OCI-LY1 (cell line): ENCODE measurements at regions not wholly inside any gene's neighbourhood (a gene's known extent, or its start where the extent isn't known, plus 50 kb on each side); places are given as distances from the start of the nearest gene placed in this dataset.

Experiments used
- H2AFZ ChIP-seq: fragments of 200-600 bp; sonication (generic), shearing (Covaris generic); 2 replicates; pipeline ENCODE4 v1.6.0; 2014; ENCODE audit warnings: antibody characterized with exemption, mild to moderate bottlenecking, low read length
- H3F3A ChIP-seq: fragments of 200-600 bp; sonication (generic), shearing (Covaris generic); 2 replicates; pipeline ENCODE4 v1.6.0; 2014; ENCODE audit warnings: mild to moderate bottlenecking, antibody characterized with exemption, low read length, moderate library complexity; ENCODE audit not compliant: insufficient read depth
- H3K27ac ChIP-seq: fragments of 200-600 bp; sonication (generic); 2 replicates; pipeline ENCODE4 v1.5.1; 2014; ENCODE audit warnings: low read length, mixed run types, mild to moderate bottlenecking, low read depth; ENCODE audit not compliant: poor library complexity, severe bottlenecking
- H3K27me3 ChIP-seq: fragments of 200-600 bp; sonication (generic); 2 replicates; pipeline ENCODE4 v1.6.0; 2014; ENCODE audit warnings: antibody characterized with exemption, mild to moderate bottlenecking, low read length, moderate library complexity; ENCODE audit not compliant: insufficient read depth
- H3K36me3 ChIP-seq: fragments of 200-600 bp; sonication (generic); 2 replicates; pipeline ENCODE4 v1.6.1; 2014; ENCODE audit warnings: mild to moderate bottlenecking, antibody characterized with exemption, low read length, moderate library complexity, mixed read lengths; ENCODE audit not compliant: insufficient read depth
- H3K4me1 ChIP-seq: fragments of 200-600 bp; sonication (generic); 2 replicates; pipeline ENCODE4 v1.5.1; 2014; ENCODE audit warnings: mild to moderate bottlenecking, low read length, moderate library complexity; ENCODE audit not compliant: insufficient read depth, severe bottlenecking
- H3K4me2 ChIP-seq: fragments of 200-600 bp; sonication (generic), shearing (Covaris generic); 2 replicates; pipeline ENCODE4 v1.6.1; 2014; ENCODE audit warnings: low read length
- H3K4me3 ChIP-seq: fragments of 200-600 bp; sonication (generic); 2 replicates; pipeline ENCODE4 v1.5.1; 2014; ENCODE audit warnings: low read length, low read depth, mild to moderate bottlenecking, mixed read lengths; ENCODE audit not compliant: poor library complexity, severe bottlenecking
- H3K79me2 ChIP-seq: fragments of 200-600 bp; shearing (Covaris generic); 2 replicates; pipeline ENCODE4 v1.6.1; 2016; ENCODE audit warnings: mixed run types, low read length, mixed read lengths; ENCODE audit not compliant: insufficient read depth
- H3K9ac ChIP-seq: fragments of 200-600 bp; sonication (generic), shearing (Covaris generic); 2 replicates; pipeline ENCODE4 v1.6.1; 2014; ENCODE audit warnings: mild to moderate bottlenecking, low read length, mixed read lengths
- H3K9me2 ChIP-seq: fragments of 200-600 bp; sonication (generic), shearing (Covaris generic); 2 replicates; pipeline ENCODE4 v1.6.1; 2014; ENCODE audit warnings: low read depth, mild to moderate bottlenecking, low read length, mixed read lengths
- H3K9me3 ChIP-seq: fragments of 200-600 bp; shearing (Covaris generic); 2 replicates; pipeline ENCODE4 v1.6.1; 2014; ENCODE audit warnings: low read length, mixed read lengths
- H4K20me1 ChIP-seq: fragments of 200-600 bp; sonication (generic), shearing (Covaris generic); 2 replicates; pipeline ENCODE4 v1.6.0; 2016; ENCODE audit warnings: mild to moderate bottlenecking, low read length; ENCODE audit not compliant: insufficient read depth
- EZH2 ChIP-seq: fragments of 200-600 bp; sonication (generic), shearing (Covaris generic); IDR thresholded peaks from 2 replicates; pipeline ENCODE4 v1.8.0; 2017; ENCODE audit warnings: borderline replicate concordance, mixed run types, mild to moderate bottlenecking, antibody characterized with exemption, low read length, moderate library complexity, mixed read lengths
- TF ChIP-seq, protein P1 (sequence below): fragments of 200-600 bp; sonication (generic), shearing (Covaris generic); IDR thresholded peaks from 2 replicates; pipeline ENCODE4 v1.5.1; 2017; ENCODE audit warnings: mild to moderate bottlenecking, antibody characterized with exemption, low read length, moderate library complexity, mixed read lengths

DNA sequence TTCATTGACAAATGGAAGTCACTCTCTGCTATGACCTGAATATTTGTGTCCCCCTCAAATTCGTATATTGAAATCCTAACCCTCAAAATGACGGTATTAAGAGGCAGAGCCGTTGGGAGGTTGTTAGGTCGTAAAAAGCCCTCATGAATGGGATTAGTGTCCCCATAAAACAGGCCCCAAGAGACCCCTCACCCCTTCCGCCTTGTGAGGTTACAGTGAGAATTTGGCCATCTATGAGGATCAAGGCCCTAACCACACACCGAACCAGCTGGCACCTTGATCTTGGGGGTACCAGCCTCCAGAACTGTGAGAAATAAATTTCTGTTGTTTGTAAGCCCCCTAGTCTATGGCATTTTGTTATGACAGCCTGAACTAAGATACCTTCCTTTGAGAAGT is 52.5 kb upstream of the SLC22A16 start:
- no peaks in the 10 kb centered on the region for H4K20me1 ChIP-seq
- no peaks in the 10 kb centered on the region for H3K9me3 ChIP-seq
- H3K4me2 ChIP-seq = no peak overlapping the region
- no peaks in the 10 kb centered on the region; the same call in 1 of the 2 replicates for H3K27me3 ChIP-seq
- TF ChIP-seq, protein P1, sequence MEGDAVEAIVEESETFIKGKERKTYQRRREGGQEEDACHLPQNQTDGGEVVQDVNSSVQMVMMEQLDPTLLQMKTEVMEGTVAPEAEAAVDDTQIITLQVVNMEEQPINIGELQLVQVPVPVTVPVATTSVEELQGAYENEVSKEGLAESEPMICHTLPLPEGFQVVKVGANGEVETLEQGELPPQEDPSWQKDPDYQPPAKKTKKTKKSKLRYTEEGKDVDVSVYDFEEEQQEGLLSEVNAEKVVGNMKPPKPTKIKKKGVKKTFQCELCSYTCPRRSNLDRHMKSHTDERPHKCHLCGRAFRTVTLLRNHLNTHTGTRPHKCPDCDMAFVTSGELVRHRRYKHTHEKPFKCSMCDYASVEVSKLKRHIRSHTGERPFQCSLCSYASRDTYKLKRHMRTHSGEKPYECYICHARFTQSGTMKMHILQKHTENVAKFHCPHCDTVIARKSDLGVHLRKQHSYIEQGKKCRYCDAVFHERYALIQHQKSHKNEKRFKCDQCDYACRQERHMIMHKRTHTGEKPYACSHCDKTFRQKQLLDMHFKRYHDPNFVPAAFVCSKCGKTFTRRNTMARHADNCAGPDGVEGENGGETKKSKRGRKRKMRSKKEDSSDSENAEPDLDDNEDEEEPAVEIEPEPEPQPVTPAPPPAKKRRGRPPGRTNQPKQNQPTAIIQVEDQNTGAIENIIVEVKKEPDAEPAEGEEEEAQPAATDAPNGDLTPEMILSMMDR = no peak
- TF ChIP-seq EZH2 = no peak
- no peaks in the 10 kb centered on the region for H3K36me3 ChIP-seq
- no peak overlapping the region for H2AFZ ChIP-seq
- H3K9ac ChIP-seq = no peak overlapping the region
- no peak overlapping the region for H3K4me3 ChIP-seq
- no peaks in the 10 kb centered on the region for H3K79me2 ChIP-seq
- H3F3A ChIP-seq = no peaks in the 10 kb centered on the region
- H3K9me2 ChIP-seq = no peaks in the 10 kb centered on the region
- no peaks in the 10 kb centered on the region for H3K4me1 ChIP-seq
- H3K27ac ChIP-seq = no peak overlapping the region

DNA sequence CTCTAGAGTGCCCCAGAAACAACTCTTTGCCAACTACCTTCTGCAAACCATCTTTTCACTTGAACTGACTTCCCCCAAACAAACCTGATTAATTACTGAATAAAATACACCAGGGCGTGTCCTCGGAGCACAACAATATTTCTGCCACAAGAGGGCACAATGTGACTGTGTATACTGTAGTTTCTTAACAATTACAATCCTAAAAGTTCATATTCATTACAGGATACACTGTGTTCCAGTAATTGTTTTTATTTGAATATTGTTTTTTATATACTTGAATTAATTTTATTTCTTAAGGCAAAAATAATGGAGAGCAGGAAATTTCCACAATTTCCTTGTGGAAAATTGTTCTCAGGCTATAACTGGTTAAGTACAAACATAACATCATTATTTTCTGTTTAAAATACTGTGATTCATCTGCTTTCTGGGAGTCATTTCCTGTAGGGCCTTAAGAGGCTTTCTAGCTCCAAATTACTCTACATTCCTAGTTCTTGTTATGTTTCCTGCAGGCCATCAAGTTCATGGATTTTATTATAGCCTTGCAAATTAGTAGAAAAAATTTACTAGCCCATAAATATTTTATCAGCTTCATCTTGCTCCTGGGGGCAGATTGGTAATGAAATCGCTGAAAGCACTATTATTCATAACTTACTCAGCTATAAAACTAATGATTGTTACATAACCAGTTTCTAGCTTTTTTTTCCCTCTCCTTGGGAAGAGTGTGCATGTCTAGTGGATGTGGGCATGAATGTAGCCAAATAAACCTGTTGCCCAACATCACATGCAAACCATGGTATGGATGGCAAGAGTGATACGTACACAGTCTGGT is 51.9 kb upstream of the SLC22A16 start:
- Histone ChIP-seq H3K79me2 (no peaks in the 10 kb centered on the region), H3K9me2 (no peaks in the 10 kb centered on the region), H4K20me1 (no peaks in the 10 kb centered on the region), H2AFZ (no peak overlapping the region), H3K4me2 (no peak overlapping the region), H3K36me3 (no peaks in the 10 kb centered on the region), H3K9me3 (no peaks in the 10 kb centered on the region), H3F3A (no peaks in the 10 kb centered on the region), H3K9ac (no peak overlapping the region), H3K27ac (no peak overlapping the region), H3K27me3 (no peaks in the 10 kb centered on the region; the same call in 1 of the 2 replicates), H3K4me1 (no peaks in the 10 kb centered on the region), H3K4me3 (no peak overlapping the region)
- TF ChIP-seq, protein P1 = peak; percentile 80
- TF ChIP-seq EZH2 = no peak

DNA sequence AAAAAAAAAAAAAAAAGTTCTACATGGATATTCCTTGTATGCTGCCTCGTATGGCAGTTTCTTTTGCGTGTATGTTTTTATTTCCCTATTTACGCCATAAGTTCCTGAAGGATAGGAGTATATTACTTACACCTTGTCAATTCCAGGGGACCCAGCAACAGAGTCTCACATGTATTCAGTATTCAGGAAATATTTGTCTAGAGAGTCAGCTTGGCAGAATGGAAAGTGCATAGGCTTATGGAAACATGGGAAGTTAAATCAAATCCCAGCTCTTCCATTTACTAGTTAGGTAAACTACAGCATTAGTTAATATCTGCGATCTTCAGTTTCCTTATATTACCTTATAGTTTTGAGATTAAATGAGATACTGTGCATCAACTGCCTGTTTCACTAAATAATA is 51.1 kb upstream of the SLC22A16 start:
- TF ChIP-seq, protein P1 = no peak
- TF ChIP-seq EZH2 = no peak
- H3K79me2 ChIP-seq = no peaks in the 10 kb centered on the region
- no peaks in the 10 kb centered on the region for H3F3A ChIP-seq
- no peak overlapping the region for H2AFZ ChIP-seq
- H3K4me2 ChIP-seq = no peak overlapping the region
- no peaks in the 10 kb centered on the region for H3K36me3 ChIP-seq
- H3K9me3 ChIP-seq = no peaks in the 10 kb centered on the region
- no peak overlapping the region for H3K4me3 ChIP-seq
- no peaks in the 10 kb centered on the region for H3K9me2 ChIP-seq
- H4K20me1 ChIP-seq = no peaks in the 10 kb centered on the region
- no peaks in the 10 kb centered on the region; the same call in 1 of the 2 replicates for H3K27me3 ChIP-seq
- H3K27ac ChIP-seq = no peak overlapping the region
- no peaks in the 10 kb centered on the region for H3K4me1 ChIP-seq
- H3K9ac ChIP-seq = no peak overlapping the region
